Caco-2 (cell line): ENCODE measurements at regions not wholly inside any gene's neighbourhood (a gene's known extent, or its start where the extent isn't known, plus 50 kb on each side); places are given as distances from the start of the nearest gene placed in this dataset.

Experiments used
- BruUV-seq: library from RNA; stranded (reverse); fragments of 400-500 nt; replicated peaks from 2 replicates; lab custom pipeline; 2021; lab: Mats Ljungman, UMichigan
- CTCF ChIA-PET: fragments of 300-600 bp; sonication (Branson Sonifier 250); formaldehyde crosslinking; loops from one replicate; lab custom pipeline; 2022; ENCODE audit warnings: antibody characterized with exemption; lab: Charles Lee
- POLR2A ChIA-PET: fragments of 300-600 bp; sonication (Branson Sonifier 250); formaldehyde crosslinking; loops from one replicate; lab custom pipeline; 2022; ENCODE audit warnings: antibody characterized with exemption; lab: Charles Lee
- DNase-seq, 2 experiments: peaks; one replicate each; pipeline versions ENCODE4 v3.0.0 to v3.0.0-alpha.2; 2020 to 2022
- H3K27me3 ChIP-seq: replicated peaks from 2 replicates; pipeline ENCODE4 v1.6.0; 2011; ENCODE audit warnings: low read length; ENCODE audit not compliant: control insufficient read depth, insufficient read depth
- H3K36me3 ChIP-seq: 2 replicates; pipeline ENCODE4 v1.5.1; 2011; ENCODE audit warnings: low read length; ENCODE audit not compliant: control insufficient read depth, insufficient read depth
- H3K4me1 ChIP-seq: fragments of 250-450 bp; sonication (Bioruptor Pico); 2 replicates; pipeline ENCODE4 v1.5.1; 2020; ENCODE audit warnings: mild to moderate bottlenecking
- H3K4me3 ChIP-seq: 2 replicates; pipeline ENCODE4 v1.5.1; 2011; ENCODE audit warnings: low read depth, mild to moderate bottlenecking, control low read depth, low read length
- H3K9me3 ChIP-seq: fragments of 250-450 bp; sonication (Bioruptor Pico); 2 replicates; pipeline ENCODE4 v1.5.1; 2020; ENCODE audit warnings: mild to moderate bottlenecking, moderate library complexity
- H3K27ac Mint-ChIP-seq: one replicate; pipeline ENCODE4 v1.8.0; 2022; ENCODE audit warnings: mixed read lengths; ENCODE audit not compliant: unreplicated experiment
- H3K27me3 Mint-ChIP-seq: one replicate; pipeline ENCODE4 v1.8.0; 2022; ENCODE audit warnings: mixed read lengths; ENCODE audit not compliant: insufficient read depth, unreplicated experiment
- H3K36me3 Mint-ChIP-seq: one replicate; pipeline ENCODE4 v1.8.0; 2022; ENCODE audit warnings: mild to moderate bottlenecking, mixed read lengths; ENCODE audit not compliant: insufficient read depth, unreplicated experiment
- H3K4me1 Mint-ChIP-seq: one replicate; pipeline ENCODE4 v1.8.0; 2022; ENCODE audit warnings: low read depth, mixed read lengths; ENCODE audit not compliant: unreplicated experiment
- H3K4me3 Mint-ChIP-seq: one replicate; pipeline ENCODE4 v1.8.0; 2022; ENCODE audit warnings: mild to moderate bottlenecking, moderate library complexity, mixed read lengths; ENCODE audit not compliant: unreplicated experiment
- H3K9me3 Mint-ChIP-seq: one replicate; pipeline ENCODE4 v1.8.0; 2022; ENCODE audit warnings: mixed read lengths; ENCODE audit not compliant: unreplicated experiment
- CTCF ChIP-seq, 2 experiments: fragments of 200-600 bp in 1 of 2; IDR thresholded peaks; 1 replicate in 1 of 2; 2 replicates in 1 of 2; pipeline versions ENCODE4 v1.5.1 to v1.8.0; 2011 to 2022; ENCODE audit warnings: antibody characterized with exemption in 1 of 2, control low read depth in 1 of 2, inconsistent platforms in 1 of 2, low read depth in 1 of 2, low read length in 1 of 2, mild to moderate bottlenecking in 1 of 2, moderate library complexity in 1 of 2; ENCODE audit not compliant: insufficient read depth in 1 of 2, severe bottlenecking in 1 of 2, unreplicated experiment in 1 of 2
- intact Hi-C: fragments of 100-400 bp; cut with micrococcal nuclease; formaldehyde crosslinking; loops from one replicate; pipeline ENCODE4 v1.10.0; 2022; ENCODE audit not compliant: unreplicated experiment

- no peaks in the 10 kb centered on the region for H3K36me3 ChIP-seq
- no peaks in the 10 kb centered on the region for H3K27me3 Mint-ChIP-seq
- no peaks in the 10 kb centered on the region for H3K4me1 ChIP-seq
- DNase-seq, result no peak
- no peak overlapping the region for H3K27ac Mint-ChIP-seq
- no peak overlapping the region for H3K4me3 Mint-ChIP-seq
- BruUV-seq, result no TSS peak
- H3K36me3 Mint-ChIP-seq, result no peaks in the 10 kb centered on the region
- CTCF ChIA-PET, result no interaction called here
- no peak for TF ChIP-seq CTCF (IDR thresholded peaks at IDR 0.05; ENCODE audit: insufficient read depth in 1 of 2, low read depth in 1 of 2, low read length in 1 of 2, severe bottlenecking in 1 of 2, unreplicated experiment in 1 of 2)
- intact Hi-C loops, result no loop called here
- no peak overlapping the region for H3K4me3 ChIP-seq
- H3K9me3 ChIP-seq, result no peaks in the 10 kb centered on the region
- POLR2A ChIA-PET, result no interaction called here
- H3K9me3 Mint-ChIP-seq, result no peaks in the 10 kb centered on the region
- H3K27me3 ChIP-seq, result no peaks in the 10 kb centered on the region
- no peaks in the 10 kb centered on the region for H3K4me1 Mint-ChIP-seq
These were observed 222.9 kb upstream of the KCNK2 start for GRCh38 chr1:214859647-214860046.

DNA sequence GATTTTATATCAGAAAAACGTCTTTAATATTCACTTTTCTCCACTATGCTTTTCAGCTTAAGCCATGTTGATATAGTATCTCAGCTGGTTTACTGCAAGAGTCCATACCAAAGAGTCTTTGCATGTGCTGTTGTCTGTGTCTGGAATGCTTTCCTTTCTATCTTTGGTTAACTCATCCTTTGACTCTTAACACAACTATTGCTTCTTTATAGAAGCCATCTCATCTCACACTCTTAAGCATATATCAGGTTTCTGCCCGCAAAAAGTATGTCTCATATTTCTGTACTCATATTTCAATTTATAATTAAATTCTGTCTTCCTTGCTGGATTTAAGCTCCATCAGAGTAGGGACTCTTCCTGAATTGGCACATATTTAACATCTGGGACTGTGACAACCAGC is 220.9 kb upstream of the KCNK2 start:
- no peak overlapping the region for H3K4me3 ChIP-seq
- Mint-ChIP-seq H3K4me1 (no peaks in the 10 kb centered on the region), H3K4me3 (no peak overlapping the region), H3K36me3 (no peaks in the 10 kb centered on the region), H3K9me3 (peaks cover 10% of the 10 kb centered on the region), H3K27ac (no peak overlapping the region), H3K27me3 (no peaks in the 10 kb centered on the region)
- no peaks in the 10 kb centered on the region for H3K27me3 ChIP-seq
- no peaks in the 10 kb centered on the region for H3K4me1 ChIP-seq
- no peaks in the 10 kb centered on the region for H3K9me3 ChIP-seq
- BruUV-seq, result no TSS peak
- intact Hi-C loops, result no loop called here
- no peak for TF ChIP-seq CTCF (IDR thresholded peaks at IDR 0.05; ENCODE audit: insufficient read depth in 1 of 2, low read depth in 1 of 2, low read length in 1 of 2, severe bottlenecking in 1 of 2, unreplicated experiment in 1 of 2)
- ChIA-PET CTCF (no interaction called here), POLR2A (no interaction called here)
- DNase-seq, result no peak
- no peaks in the 10 kb centered on the region for H3K36me3 ChIP-seq

DNA sequence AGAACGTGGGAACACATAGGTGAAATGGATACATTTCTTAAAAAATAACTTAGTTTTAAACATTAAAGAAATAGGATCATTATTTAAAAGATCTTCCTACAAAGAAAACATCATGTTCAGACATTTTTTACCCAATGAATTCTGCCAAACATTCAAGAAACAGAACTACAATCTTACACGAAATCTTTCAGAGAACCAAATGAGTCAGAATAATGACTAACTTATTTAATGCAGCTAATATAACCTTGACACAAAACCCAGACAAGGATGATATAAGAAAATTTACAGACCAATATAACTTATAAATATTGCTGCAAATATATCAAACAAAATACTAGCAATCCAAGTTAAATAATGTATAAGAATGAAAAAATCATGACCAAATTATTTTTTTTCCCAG is 220.1 kb upstream of the KCNK2 start:
- Histone ChIP-seq H3K36me3 (no peaks in the 10 kb centered on the region), H3K4me1 (no peaks in the 10 kb centered on the region), H3K9me3 (no peaks in the 10 kb centered on the region), H3K27me3 (no peaks in the 10 kb centered on the region), H3K4me3 (no peak overlapping the region)
- H3K27me3 Mint-ChIP-seq, result no peaks in the 10 kb centered on the region
- H3K4me1 Mint-ChIP-seq, result no peaks in the 10 kb centered on the region
- H3K36me3 Mint-ChIP-seq, result no peaks in the 10 kb centered on the region
- ChIA-PET POLR2A (no interaction called here), CTCF (no interaction called here)
- no peak overlapping the region for H3K27ac Mint-ChIP-seq
- no peak overlapping the region for H3K4me3 Mint-ChIP-seq
- TF ChIP-seq CTCF (IDR thresholded peaks at IDR 0.05; ENCODE audit: insufficient read depth in 1 of 2, low read depth in 1 of 2, low read length in 1 of 2, severe bottlenecking in 1 of 2, unreplicated experiment in 1 of 2), result no peak
- no TSS peak for BruUV-seq
- H3K9me3 Mint-ChIP-seq, result peaks cover 12% of the 10 kb centered on the region
- DNase-seq, result no peak
- intact Hi-C loops, result no loop called here
